Tongue (tissue), 1 donor: ENCODE measurements at regions not wholly inside any gene's neighbourhood (a gene's known extent, or its start where the extent isn't known, plus 50 kb on each side); places are given as distances from the start of the nearest gene placed in this dataset.

Source experiments
- DNase-seq: peaks from one replicate; pipeline ENCODE4 v3.0.0-alpha.2; 2015

DNA sequence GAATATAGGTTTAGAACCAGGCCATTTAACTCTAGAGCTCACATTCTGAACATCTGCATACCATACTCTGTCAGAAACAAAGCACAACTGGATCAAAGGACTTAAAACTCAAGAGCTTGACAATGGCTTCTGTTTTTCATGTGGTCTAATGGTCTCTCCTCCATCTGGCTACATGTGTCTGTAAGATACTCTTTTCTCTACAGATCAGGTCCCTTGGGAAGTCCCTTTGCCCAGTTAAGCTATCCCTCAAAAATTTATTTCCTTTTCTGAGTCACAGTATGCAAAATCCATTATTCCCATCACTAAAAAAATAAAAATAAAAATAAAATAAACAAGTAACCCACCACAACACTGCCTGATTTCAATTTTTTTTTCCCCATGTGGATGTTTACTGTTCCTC lies 357.0 kb upstream of the PRMT6 start:
- no peak for DNase-seq

DNA sequence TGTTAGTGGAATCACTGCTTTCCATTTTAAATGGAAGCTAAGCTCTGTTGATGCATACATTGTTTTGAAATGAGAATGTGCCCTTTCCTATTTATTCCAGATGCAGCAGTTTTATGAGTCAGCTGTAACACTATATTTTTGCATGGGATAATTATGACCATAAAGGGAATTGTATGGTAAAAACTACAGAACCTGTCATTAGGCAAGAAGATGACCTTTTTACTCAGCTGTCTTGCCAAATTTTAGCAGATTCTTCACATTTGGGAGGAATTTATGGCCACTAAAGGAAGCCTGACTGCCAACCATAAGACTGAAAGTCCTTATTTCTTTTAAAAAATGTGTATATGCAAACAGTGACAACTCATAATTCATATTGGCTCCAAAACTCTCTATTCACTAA lies 356.3 kb upstream of the PRMT6 start:
- peak; percentile 6 for DNase-seq

DNA sequence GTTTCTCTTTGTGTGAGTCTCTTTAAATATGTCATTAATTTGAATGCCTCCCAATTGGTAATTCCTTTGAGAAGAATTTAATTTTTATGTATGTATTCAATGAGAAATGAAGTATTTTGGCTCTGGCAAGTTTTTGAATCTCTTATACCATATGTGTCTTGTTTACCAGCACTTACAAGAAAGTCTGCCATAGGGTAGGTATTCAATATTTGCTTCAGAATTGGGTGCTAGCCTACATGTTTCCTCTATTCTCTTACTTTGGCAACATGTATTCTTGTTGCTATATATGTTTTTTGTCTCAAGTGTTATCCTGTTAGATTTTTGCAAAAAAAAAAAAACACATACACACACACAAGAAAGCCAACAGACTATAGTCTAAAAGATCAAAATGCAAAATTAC lies 350.5 kb upstream of the PRMT6 start:
- DNase-seq = no peak

DNA sequence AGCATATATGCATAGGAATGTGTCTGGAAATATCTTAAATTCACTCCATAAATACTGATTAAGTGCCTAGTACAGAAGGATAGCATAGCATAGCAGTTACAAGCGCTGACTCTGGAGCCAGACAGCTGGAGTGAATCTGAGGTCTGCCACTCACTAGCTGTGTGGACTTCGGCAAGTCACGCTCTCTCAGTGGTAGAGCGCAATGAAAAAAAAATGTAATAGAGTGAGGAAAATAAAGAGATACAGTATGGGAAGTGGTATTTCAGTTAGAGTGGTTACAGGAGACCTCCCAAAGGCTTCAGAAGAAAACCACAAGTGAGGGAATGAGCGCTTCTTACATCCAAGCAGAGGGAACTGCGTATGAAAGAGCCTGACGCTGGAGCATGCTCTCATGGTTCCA lies 338.9 kb upstream of the PRMT6 start:
- peak; percentile 6 for DNase-seq

DNA sequence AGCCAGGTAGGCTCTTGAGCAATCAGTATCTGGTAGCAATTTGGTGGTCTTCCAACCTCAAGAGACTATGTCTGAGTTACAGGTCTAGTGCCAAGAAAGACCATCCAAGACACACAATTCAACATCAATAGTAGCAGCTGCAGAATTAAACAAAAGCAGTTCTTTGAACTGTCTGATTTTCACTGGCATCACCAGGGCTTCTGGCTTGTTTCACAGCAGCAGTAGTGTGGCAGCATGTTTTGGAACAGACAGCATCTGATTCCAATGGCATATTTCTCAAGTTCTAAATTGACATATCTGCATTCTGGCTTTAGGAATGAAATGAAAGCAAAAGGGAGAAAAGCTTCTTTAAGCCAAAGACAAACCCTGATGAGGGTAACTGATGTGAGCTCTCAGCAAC lies 334.7 kb upstream of the PRMT6 start:
- DNase-seq = peak; percentile 46

DNA sequence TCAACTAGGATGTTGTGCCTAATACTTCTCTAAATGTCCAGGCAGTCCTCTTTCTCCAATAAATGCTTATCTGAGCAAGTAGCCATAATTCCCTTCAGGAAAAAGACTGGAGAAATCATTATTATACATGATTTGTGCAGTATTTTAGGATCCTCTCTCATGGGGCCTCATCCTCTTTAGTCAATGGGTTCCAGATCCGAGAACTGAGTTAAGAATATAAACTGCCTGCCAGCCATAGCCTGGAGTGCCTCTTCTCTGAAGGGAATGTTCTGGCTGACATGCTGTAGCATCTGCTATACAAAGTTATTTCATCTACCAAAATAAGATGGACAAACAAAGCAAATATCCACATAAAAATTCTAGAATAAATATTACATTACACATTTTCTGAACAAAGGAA lies 334.0 kb upstream of the PRMT6 start:
- peak; percentile 35 for DNase-seq

DNA sequence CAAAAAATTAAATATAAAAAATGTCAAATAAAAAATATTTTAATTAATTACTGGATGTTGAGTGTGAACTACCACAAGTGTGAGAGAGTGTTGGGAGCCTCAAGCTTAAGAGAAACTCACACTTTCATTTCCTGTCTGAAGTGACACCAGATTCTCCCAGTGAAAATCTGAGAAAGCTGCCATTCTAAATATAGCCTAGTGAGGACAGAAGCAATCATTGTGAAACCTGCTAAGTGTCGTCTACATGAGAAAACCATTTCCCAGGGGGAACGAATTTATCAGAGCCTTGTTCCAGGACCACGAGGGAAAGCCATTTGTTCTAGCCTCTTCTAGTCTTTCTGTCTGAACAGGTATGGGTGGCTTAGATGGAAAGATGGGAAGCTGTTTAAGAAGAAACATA lies 329.3 kb upstream of the PRMT6 start:
- DNase-seq = no peak

DNA sequence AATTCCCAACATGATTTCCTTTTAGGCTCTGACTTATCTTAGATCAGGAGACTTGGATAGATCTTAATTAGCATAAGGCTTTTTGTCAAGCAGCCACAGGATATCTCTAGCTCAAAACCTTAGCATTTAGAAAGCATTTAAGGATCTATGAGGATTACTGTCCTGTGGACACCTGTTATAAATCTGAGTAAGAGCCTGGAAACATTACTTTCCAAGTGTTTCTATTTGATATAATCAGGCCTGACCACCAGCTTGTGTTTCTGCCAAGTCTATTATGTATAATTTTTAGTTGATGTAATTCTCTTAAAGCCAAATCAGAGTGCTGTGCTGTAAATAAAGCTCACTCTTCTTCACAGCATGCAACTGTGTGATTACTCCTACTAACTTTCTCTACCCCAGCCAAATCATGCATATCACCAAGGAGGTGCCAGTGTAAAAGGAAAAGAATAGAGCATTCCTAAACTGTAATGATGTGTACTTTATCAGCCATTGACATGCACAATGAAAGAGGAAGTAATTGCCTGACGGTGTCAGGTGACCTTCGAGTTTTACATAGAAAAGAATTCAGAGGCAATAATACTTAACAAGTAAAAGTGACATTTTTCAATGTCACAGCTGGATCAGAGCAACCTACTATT lies 309.9 kb upstream of the PRMT6 start:
- peak; percentile 49 for DNase-seq

DNA sequence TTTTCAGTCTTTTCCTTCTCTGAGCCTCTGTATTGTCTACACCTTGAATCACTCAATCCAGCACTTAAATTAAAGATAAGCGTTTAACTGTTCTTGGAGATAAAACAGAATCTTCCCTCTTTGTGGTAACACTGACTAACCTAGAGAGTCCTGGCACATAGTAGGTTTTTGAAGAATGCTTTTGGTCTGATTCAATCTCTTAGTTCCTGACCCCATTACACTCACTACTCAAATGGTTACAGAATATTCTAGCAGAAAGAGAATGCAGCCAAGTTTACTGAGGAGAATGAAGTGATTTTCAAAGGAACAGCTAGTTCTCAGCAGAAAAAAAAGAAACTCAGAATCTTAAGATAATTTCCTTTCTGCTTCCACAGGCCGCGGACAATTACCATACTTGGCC lies 309.2 kb upstream of the PRMT6 start:
- DNase-seq = peak; percentile 16

DNA sequence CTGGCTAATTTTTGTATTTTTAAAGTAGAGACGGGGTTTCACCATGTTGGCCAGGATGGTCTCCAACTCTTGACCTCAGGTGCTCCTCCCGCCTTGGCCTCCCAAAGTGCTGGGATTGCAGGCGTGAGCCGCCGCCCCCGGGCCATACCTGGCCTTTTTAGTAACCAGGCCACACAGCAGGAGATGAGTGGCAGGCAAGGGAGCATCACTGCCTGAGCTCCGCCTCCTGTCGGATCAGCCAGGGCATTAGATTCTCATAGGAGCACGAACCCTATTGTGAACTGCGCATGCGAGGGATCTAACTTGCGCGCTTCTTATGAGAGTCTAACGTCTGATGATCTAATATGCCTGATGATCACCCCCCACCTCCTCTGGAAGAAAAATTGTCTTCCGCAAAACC lies 308.7 kb upstream of the PRMT6 start:
- DNase-seq = no peak

DNA sequence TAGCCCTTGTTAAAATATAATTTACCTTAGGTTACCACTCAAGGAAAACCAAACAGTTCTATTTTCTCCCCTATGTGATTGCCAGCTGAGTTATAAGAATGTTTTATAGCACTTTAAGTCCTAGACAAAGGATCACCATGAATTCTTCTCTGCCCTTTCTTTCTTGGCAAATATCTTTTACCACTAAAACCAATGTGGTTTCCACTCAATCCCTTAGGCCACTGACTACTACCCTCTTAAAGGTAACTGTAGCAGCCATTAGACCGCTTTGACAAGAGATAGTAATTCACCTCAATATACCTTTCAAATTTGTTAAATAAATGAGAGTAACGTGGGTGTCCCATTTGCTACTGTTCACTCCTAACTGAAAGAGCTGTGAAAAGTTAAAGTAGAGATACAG lies 307.9 kb upstream of the PRMT6 start:
- DNase-seq = no peak

DNA sequence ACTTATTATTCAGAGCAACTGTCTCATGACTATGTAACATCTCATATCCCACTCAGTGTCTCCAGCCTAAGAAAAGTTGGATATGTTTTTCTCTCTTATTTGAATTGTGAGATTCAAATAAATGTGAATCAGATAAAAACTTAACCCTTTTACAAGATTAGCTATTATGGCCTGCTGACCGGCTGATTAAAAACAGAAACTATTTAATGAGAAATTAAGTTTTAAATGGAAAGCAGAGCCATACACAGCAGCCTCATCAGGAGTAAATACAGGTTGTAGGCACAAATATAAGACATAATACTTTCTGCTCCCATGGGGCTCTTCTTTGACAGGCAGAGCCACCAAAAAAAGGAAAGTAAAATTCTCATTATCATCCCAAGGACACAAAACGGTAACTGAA lies 307.0 kb upstream of the PRMT6 start:
- no peak for DNase-seq

DNA sequence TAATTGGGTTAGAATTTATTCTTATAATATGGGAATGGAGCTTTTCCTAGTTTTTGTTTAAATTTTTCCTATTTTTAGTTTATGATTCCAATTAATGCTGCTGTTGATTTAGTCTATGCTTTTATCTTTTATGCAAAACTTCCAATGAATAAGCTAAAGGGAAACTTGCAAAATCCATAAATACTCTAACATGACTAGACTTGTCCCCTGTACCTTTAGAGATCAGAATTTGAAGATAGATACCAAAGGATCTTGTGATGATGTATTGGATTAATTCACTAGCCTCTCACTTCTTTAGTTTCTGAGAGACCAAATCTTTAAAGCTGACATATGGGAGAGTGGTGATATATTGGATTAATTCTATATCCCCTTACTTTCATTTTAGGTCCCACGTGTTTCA lies 306.6 kb upstream of the PRMT6 start:
- no peak for DNase-seq

DNA sequence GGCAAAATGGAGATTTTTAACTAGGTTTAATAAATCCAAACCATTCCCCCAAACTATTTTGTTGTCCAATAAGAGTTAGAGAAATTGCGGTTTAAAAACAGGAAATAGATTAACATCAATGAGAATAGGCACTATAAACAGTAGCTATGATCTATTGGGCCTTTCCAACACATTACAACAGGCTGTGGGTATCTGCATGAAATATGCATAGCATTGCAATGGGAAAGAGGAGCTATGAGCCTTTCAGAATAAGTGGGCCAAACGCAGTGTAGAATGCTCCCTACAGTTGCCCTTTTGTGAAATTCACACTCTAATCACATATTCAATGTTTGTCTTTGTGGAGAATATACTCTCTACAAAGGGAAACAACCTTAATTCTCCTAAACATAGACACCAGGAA lies 305.5 kb upstream of the PRMT6 start:
- no peak for DNase-seq

DNA sequence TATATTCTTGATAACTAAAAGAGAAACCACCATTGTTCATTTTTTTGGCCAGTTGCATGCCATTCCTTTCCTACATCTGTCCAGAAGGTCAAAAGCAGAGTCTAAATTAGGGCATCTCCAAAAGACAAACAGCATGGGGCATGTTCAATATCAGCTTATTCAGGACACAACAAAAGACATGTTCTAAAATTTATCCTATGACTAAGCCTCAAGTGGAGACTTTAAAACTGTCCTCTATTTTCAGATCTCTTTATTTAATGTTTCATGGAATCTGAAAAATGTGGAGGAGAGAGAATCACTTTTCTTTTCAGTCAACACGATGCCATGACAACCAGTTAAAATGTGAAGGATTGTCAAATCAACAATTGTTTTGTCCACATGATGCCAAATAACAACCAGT lies 303.4 kb upstream of the PRMT6 start:
- DNase-seq = no peak

DNA sequence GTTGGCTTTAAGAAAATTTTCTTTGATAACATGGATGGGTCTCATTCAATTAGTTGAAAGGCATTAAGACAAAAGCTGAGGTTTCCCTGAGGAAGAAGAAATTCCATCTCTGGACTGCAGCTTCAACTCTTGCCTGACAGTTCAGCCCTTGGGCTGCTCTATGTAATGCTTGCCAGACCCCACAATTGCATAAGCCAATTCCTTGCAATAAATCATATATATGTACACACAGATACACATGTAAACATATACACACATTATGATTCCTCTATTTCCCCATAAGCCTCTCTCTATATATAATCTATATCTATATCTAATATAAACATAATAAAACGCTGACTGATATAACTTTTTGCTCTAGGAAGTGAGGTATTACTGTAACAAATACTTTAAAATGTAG lies 301.5 kb upstream of the PRMT6 start:
- DNase-seq = no peak

DNA sequence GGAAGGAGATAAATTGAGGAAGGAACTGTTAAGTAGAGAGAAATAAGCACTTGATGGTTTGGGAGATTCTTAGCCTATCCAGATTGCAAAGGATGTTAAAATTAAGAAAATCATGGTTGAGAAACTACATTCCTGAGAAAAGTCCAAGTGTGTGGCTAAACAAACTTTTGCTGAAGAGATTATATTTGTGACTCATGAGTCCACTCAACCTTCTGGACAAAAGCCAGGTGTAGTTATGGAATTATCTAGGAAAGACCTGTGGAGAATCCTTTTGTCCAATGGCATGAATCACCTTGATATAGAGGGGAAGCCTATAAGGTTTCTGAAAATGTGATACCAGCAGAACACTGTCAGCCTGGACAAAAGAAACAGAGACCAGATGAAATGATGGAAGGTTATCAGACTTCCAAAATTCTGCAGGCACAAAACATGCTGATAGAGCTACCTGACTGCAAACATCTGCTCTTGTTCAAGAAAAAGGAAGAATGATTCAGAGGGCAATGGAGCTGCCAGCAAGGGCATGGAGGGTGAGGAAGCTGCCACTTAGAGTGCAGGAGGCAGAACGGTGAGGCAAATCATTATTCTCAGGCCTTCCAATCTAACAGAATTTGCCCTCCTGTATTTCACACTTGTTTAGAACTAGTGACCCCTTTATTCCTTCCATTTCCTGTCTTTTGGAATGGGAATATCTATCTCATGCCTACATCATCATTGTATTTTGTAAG lies 300.6 kb upstream of the PRMT6 start:
- DNase-seq = no peak

DNA sequence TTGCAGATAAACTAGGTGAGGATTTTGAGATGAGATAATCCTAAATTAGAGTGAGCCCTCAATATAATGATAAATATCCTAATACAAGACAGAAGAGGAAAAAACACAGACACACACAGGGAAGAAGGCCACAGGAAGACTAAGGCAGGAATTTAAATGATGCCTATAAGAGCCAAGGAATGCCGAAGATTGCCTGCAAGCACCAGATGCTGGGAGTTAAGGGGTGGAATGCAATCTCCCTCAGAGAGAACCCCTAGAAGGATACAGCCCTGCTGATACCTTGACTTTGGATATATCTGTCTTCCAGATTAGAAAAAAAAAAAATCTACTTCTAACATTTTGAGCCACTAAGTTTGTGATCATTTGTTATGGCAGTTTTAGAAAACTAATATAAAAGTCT lies 299.7 kb upstream of the PRMT6 start:
- DNase-seq = no peak

DNA sequence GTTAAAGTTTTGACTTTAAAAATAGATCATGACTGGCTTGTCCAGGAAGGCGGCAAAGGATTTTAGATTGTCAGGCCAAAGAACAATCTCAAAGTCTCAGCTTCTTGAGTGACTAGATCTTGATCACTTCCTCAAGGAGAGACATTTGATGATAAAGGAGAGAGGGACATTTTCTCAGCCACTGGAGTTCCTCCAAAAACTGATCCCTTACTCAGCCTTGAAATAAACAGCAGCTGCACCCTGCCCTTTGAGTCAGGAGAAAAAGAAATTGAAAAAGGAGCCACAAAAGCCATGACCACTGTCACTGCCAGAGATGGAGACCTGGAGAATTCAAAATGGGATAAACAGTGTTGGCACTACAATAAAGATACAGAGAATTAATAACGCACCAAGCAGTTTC lies 288.4 kb upstream of the PRMT6 start:
- peak; percentile 41 for DNase-seq

DNA sequence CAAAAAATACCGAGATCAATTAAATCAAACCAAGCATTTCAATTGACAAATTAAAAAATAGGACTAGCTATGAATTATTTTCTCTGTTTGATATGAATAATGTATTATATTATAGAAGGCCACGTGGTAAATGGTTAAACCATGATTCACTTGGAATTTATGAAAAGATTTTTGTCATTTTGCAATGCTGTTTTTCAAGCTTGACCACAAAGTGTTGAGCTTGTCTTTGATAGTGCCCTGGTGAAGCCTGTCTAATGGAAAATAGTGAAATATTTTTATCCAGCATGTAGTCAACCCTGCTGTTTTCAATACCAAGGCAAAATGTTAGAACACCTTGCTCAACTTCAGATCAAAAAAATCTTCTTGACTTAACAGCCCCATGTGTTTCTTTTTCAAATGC lies 288.0 kb upstream of the PRMT6 start:
- DNase-seq = no peak

DNA sequence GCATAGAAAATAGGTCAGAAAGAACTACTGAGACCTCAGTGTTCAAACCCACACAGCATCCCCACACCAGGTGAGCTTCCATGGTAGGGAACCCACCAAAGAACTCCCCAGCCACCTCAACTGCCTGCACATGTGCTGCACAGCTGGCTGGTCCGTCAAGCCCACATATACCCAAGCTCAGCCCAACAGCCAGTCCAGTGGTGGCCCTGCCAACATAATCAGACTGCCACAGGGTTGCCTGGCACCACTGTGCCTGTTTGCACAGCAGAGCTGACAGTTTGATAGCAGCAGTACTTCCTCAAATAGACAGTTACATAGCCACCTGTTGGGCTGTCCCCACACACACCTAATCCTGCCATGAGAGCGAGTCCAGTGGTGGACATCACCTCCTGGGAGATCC lies 283.3 kb upstream of the PRMT6 start:
- no peak for DNase-seq

DNA sequence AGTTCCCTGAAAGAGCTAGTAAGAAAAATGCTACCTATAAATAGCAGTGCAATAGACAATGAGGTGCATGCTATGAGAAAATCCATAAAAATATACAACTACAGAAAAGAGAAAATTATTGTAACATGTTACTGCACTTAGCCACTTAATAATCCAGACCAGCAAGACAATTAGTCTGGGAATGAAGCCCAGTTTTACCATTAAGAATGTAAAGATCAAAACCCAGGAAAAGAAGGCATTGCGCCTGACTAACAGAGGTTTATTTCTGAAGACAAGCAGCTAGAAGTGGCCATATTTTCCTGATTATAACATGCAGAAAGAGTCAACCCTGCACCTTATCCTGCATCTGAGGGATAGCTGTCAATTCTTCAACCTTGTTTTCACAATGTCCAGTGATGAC lies 276.4 kb upstream of the PRMT6 start:
- no peak for DNase-seq

DNA sequence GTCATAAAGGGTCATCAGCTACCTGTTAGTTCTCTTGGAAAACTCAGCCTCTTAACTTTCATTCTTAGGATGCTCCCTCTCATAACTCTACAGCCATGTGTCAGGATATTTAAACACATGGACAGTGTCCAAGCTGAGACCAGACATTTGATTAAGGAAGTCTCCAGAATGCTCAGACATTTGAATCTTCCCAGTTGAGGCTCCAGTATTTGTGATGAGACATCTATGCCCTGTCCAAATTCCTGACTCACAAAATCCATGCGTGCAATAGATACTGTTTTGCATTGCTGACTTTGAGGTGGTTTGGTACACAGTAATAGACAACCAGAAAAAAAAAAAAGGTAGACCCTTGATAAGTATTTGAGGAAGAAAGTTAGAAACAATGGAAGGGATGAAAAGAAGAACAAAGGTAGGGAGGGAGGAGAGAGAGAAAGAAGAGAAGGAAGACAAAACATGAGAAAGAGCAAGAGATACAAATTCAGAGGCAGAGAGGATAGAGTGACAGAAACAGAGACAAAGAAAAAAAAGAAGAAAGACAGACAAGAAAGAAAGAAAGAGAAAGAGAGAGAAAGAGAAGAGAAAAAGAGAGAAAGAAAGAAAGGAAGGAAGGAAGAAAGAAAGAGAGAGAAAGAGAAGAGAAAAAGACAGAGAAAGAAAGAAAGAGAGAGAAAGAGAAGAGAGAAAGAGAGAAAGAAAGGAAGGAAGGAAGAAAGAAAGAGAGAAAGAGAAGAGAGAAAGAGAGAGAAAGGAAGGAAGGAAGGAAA lies 275.5 kb upstream of the PRMT6 start:
- DNase-seq = no peak

DNA sequence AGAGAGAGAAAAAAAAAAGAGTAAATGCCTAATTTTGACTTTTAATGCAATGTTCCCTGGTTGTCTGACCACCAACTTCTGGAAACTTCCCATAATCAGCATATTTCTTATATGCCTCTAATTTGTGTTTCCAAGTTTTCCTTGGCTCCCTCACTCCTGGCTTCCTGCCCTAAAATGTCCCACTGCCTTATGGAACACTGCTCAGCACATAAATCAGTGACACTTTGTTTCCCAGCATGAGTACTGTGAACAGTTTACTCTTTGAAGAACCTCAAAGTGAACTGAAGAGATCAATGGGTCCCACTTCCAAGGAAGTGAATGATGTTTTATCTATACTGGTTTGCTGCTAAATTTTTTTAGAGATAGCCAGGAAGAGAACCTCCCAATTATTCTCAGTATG lies 271.3 kb upstream of the PRMT6 start:
- DNase-seq = peak; percentile 51
